ENCODE measurements at regions not wholly inside any gene's neighbourhood (a gene's known extent, or its start where the extent isn't known, plus 50 kb on each side); places are given as distances from the start of the nearest gene placed in this dataset.

DNA sequence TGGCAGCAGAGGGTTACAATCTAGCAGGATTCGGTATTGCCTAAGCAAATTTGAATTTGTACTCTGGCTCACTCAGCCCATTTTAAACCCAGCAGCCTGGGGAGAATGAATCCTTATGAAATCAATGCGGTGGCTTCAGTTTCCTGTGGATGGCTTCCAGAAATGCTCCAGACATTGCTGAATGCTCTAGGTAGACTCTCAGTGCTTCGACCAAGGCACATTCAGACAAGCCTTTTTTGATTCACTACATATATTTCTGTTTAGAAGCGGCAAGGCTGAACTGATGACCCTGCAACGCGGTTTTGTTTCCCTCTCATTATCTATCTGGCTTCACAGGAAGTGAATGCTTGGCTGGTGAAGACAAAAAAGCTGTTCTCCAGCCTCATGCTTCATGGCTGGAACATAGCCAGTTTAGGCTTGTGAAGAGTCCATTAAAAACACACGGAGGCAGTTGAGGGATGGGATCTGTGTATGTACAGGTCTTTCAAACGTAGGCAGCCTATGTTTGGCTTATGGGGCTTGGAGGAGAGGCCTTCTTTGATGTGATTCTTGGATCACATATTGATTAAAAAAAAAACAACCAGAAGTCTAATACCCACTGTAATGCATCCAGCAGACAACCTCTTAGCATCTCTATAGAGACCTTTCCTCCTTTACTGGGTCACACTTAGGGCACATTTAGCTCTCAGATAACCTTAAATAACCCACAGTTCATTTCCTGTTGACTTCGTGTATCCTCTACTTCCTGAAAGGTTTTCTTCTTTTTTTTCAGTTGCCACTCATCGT lies 400.2 kb upstream of the TBL1XR1 start:
- ChIA-PET CTCF (no interaction called here), POLR2A (ENCODE audit: low non-redundant PET) (no interaction called here)
- BruUV-seq (replicated peaks), result no TSS peak
- no peak for TF ChIP-seq EZH2 (IDR thresholded peaks at IDR 0.05; ENCODE audit: borderline replicate concordance, low read depth, low read length, poor library complexity, severe bottlenecking)
- TF ChIP-seq, protein P1, sequence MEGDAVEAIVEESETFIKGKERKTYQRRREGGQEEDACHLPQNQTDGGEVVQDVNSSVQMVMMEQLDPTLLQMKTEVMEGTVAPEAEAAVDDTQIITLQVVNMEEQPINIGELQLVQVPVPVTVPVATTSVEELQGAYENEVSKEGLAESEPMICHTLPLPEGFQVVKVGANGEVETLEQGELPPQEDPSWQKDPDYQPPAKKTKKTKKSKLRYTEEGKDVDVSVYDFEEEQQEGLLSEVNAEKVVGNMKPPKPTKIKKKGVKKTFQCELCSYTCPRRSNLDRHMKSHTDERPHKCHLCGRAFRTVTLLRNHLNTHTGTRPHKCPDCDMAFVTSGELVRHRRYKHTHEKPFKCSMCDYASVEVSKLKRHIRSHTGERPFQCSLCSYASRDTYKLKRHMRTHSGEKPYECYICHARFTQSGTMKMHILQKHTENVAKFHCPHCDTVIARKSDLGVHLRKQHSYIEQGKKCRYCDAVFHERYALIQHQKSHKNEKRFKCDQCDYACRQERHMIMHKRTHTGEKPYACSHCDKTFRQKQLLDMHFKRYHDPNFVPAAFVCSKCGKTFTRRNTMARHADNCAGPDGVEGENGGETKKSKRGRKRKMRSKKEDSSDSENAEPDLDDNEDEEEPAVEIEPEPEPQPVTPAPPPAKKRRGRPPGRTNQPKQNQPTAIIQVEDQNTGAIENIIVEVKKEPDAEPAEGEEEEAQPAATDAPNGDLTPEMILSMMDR (conservative IDR thresholded peaks at IDR 0.05; ENCODE audit: low read depth, low read length), result no peak
- intact Hi-C loops (cut with micrococcal nuclease; ENCODE audit: unreplicated experiment), result no loop called here
- no peak overlapping the region for H3K4me3 ChIP-seq (ENCODE audit: low read depth, low read length, poor library complexity, severe bottlenecking)
- no peaks in the 10 kb centered on the region for H3K9me3 ChIP-seq (ENCODE audit: low read depth, low read length, poor library complexity, severe bottlenecking)
- no peaks in the 10 kb centered on the region for H3K36me3 ChIP-seq (ENCODE audit: insufficient read depth, low read length, poor library complexity, severe bottlenecking)
- H3K27ac ChIP-seq (ENCODE audit: low read depth, low read length, poor library complexity, severe bottlenecking), result peak overlapping the region; percentile 73
- peaks cover 39% of the 10 kb centered on the region for H3K4me1 ChIP-seq (ENCODE audit: insufficient read depth, low read length, poor library complexity, severe bottlenecking)
- DNase-seq (ENCODE audit: low spot score), result peak; percentile 85
- no peaks in the 10 kb centered on the region for H3K27me3 ChIP-seq (replicated peaks; ENCODE audit: insufficient read depth, low read depth, low read length, poor library complexity)

DNA sequence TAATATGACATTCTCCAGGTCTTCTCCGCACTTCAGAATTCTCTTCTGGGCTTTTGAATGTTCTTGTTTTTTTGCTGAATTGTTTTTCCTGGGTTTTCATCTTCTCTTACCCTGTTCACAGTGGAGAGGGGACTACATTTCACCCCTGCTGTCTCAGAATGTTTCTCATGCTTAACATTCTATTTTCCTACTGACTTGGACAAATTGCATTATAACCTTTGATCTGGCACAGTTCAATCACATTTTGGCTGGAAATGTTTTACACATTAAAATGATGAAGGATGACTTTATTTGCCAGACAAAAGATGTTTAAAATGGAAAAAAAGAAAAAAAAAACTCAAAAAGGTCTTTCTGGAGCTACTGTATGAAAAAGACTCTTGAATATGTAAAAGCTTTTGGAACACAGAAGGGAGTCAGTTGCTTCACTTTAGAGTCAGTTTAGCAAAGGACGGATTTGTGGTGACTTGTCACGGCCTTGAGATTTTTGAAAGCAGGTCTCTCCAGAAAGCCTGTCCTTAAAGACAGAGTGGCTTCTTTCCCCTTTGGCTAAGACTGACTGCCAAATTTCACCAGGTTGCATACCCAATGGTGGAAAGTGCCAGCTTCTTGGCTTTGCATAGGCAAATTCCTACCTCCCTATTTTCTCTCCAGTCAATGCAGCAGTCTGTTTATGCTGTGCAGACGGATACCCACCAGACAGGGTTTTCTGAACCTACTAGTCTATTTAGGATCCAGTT lies 401.0 kb upstream of the TBL1XR1 start:
- Histone ChIP-seq H3K36me3 (ENCODE audit: insufficient read depth, low read length, poor library complexity, severe bottlenecking) (no peaks in the 10 kb centered on the region), H3K9me3 (ENCODE audit: low read depth, low read length, poor library complexity, severe bottlenecking) (no peaks in the 10 kb centered on the region), H3K4me3 (ENCODE audit: low read depth, low read length, poor library complexity, severe bottlenecking) (no peak overlapping the region), H3K27me3 (replicated peaks; ENCODE audit: insufficient read depth, low read depth, low read length, poor library complexity) (no peaks in the 10 kb centered on the region), H3K27ac (ENCODE audit: low read depth, low read length, poor library complexity, severe bottlenecking) (peak overlapping the region; percentile 73), H3K4me1 (ENCODE audit: insufficient read depth, low read length, poor library complexity, severe bottlenecking) (peaks cover 39% of the 10 kb centered on the region)
- BruUV-seq (replicated peaks), result no TSS peak
- TF ChIP-seq EZH2 (IDR thresholded peaks at IDR 0.05; ENCODE audit: borderline replicate concordance, low read depth, low read length, poor library complexity, severe bottlenecking), result no peak
- TF ChIP-seq, protein P1 (conservative IDR thresholded peaks at IDR 0.05; ENCODE audit: low read depth, low read length), result no peak
- CTCF ChIA-PET, result no interaction called here
- POLR2A ChIA-PET (ENCODE audit: low non-redundant PET), result no interaction called here
- intact Hi-C loops (cut with micrococcal nuclease; ENCODE audit: unreplicated experiment), result no loop called here
- peak; percentile 38 for DNase-seq (ENCODE audit: low spot score)

DNA sequence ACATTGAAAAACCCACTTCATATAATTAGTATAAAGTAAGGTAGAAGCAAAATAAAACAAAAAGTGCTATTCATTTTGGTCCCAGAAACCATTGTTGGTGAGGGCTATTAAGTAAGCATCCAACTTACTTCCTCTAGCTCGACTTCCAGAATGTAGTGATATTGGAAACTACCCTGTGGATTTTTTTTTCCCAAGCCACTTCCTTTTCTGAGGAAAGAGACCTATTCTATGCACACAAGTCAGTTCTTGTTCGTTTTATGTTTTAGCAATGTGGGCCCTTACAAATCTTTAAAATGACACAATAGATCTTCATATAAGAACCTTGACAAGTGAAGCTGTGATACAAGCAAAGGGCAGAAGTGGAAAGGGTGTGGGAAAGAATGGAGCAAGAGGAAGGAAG lies 402.0 kb upstream of the TBL1XR1 start:
- no peaks in the 10 kb centered on the region for H3K9me3 ChIP-seq (ENCODE audit: low read depth, low read length, poor library complexity, severe bottlenecking)
- intact Hi-C loops (cut with micrococcal nuclease; ENCODE audit: unreplicated experiment), result no loop called here
- no peak for DNase-seq (ENCODE audit: low spot score)
- H3K36me3 ChIP-seq (ENCODE audit: insufficient read depth, low read length, poor library complexity, severe bottlenecking), result no peaks in the 10 kb centered on the region
- peaks cover 33% of the 10 kb centered on the region for H3K4me1 ChIP-seq (ENCODE audit: insufficient read depth, low read length, poor library complexity, severe bottlenecking)
- no peaks in the 10 kb centered on the region for H3K27me3 ChIP-seq (replicated peaks; ENCODE audit: insufficient read depth, low read depth, low read length, poor library complexity)
- ChIA-PET POLR2A (ENCODE audit: low non-redundant PET) (no interaction called here), CTCF (no interaction called here)
- H3K4me3 ChIP-seq (ENCODE audit: low read depth, low read length, poor library complexity, severe bottlenecking), result no peak overlapping the region
- TF ChIP-seq, protein P1 (conservative IDR thresholded peaks at IDR 0.05; ENCODE audit: low read depth, low read length), result no peak
- no peak for TF ChIP-seq EZH2 (IDR thresholded peaks at IDR 0.05; ENCODE audit: borderline replicate concordance, low read depth, low read length, poor library complexity, severe bottlenecking)
- BruUV-seq (replicated peaks), result no TSS peak
- H3K27ac ChIP-seq (ENCODE audit: low read depth, low read length, poor library complexity, severe bottlenecking), result no peak overlapping the region

Measured in A673 (cell line).